Activated CD4-positive, alpha-beta T cell treated with anti-CD3 and anti-CD28 coated beads for 4 hours (primary cell): ENCODE measurements at regions not wholly inside any gene's neighbourhood (a gene's known extent, or its start where the extent isn't known, plus 50 kb on each side); places are given as distances from the start of the nearest gene placed in this dataset.
"Not testable (repeated sequence)": the region's sequence is repeated elsewhere in the genome, so short reads cannot be mapped to it uniquely, and the experiment has no call there.

Source experiments
- DNase-seq, 2 donors: peaks; one replicate each; pipeline ENCODE4 v3.0.0-alpha.2; 2020

- no peak for DNase-seq
These were observed 585.2 kb downstream of the ACTL7B start for GRCh38 chr9:108270561-108270960.

GRCh38 chr9:108270051-108270450 lies 585.7 kb downstream of the ACTL7B start:
- DNase-seq = no peak

GRCh38 chr9:108269371-108269770 lies 586.4 kb downstream of the ACTL7B start:
- no peak for DNase-seq

- no peak for DNase-seq
These were observed 590.7 kb downstream of the ACTL7B start for GRCh38 chr9:108265065-108265464.

- DNase-seq = no peak
These were observed 591.7 kb downstream of the ACTL7B start for GRCh38 chr9:108264093-108264492.

- no peak for DNase-seq
These were observed 593.0 kb downstream of the ACTL7B start for GRCh38 chr9:108262836-108263235.

DNA sequence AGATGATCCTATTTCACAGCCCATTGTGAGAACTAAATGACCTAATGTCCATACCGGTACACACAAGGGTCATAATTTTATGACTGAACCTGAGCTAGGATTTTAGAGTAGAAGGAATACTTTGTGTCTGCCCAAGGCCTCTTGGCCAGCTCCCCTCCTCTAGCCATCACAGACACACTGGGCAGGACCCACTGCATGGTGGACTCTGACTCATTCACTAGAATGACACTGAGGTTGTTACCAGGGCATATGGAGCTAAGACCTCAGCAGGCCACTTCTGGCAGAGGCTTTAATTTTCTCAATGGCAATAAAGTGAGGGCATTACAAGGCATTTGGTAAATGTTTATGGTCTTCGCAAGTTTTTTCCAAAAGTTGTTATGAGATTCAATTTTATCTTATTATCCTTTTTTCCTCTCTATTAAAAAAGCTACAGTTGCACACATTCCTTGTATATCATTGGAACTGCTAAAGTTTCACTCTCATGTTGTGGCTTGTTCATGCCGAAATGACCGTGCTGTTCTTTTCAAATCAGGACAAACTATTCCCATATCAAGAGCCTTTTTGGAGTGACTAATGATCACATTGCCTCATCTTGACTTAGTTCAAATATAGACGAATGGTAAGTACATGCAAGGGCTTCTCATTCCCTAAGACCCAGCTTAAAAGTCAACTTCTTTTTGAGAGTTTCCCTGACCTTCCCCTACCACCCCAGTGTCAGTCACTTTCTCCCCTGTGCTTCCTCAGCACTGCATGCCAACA lies 595.7 kb downstream of the ACTL7B start:
- DNase-seq = no peak

DNA sequence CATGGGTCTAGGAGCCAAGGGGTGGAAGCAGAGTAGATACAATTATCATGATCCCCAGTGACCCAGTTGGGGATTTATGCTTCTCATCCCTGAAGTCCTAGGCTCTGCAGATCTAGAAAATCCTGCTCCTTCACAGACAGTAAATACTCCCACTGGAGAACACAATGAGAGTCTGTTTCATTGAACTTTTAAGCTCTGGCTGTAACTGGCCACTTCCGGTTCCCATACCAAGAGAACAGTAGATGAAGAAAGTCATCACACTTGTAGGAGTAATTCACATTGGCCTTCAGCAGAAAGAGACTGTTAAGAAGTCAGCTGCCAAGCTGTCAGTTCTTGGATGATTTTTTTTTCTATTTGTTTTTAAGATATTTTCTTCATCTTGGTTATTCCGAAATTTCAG lies 597.1 kb downstream of the ACTL7B start:
- no peak for DNase-seq

- DNase-seq = no peak
These were observed 598.4 kb downstream of the ACTL7B start for GRCh38 chr9:108257382-108257781.

DNA sequence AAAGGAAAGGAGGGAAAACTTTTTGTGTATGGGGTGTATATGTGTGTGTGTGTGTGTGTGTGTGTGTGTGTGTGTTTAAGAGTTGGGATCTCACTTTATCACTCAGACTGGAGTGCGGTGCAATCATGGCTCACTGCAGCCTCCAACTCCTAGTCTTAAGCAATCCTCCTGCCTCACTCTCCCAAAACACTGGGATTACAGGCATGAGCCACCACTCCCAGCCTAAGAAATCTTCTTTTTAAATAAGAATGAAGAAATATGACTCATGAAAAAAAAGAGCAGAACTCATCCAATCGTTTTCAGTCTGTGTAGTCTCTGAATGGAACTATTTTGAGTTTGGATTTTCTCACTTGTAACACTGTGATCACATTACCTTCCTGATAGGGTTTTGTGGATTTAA lies 601.5 kb downstream of the ACTL7B start:
- DNase-seq = no peak

DNA sequence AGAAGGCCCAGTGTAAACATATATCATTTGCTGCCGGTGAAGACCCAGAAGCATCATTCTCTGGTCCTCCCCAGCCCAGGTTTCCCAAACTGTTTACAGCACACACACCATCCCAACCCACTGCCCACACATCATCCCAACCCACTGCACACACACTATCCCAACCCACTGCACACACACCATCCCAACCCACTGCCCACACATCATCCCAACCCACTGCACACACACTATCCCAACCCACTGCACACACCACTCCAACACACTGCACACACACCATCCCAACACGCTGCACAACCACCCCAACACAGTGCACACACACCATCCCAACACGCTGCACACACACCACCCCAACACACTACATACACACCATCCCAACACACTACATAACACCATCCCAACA lies 608.4 kb downstream of the ACTL7B start:
- DNase-seq = not testable (repeated sequence)

- DNase-seq = no peak
These were observed 609.9 kb downstream of the ACTL7B start for GRCh38 chr9:108245901-108246300.

DNA sequence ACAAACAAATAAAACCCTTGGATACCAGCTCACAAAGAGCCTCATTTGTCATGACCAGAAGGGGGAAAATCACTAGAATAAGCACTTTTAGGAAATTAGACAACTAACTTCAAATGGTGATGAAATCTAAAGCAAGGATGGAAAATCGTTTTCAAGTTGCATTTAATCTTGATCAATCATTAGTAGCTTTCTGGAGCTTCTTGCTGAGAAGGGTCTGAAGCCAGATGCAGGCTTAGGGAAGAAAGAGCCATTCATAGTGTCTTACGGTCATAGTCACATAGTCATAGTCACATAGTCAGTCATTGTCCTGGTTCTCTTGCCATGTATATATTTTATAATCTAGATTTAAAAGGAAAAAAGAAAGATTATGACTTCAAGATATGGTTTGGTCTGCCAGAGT lies 610.5 kb downstream of the ACTL7B start:
- DNase-seq = no peak

- no peak for DNase-seq
These were observed 611.1 kb downstream of the ACTL7B start for GRCh38 chr9:108244686-108245085.

GRCh38 chr9:108241384-108242073 lies 614.3 kb downstream of the ACTL7B start:
- DNase-seq = no peak

DNA sequence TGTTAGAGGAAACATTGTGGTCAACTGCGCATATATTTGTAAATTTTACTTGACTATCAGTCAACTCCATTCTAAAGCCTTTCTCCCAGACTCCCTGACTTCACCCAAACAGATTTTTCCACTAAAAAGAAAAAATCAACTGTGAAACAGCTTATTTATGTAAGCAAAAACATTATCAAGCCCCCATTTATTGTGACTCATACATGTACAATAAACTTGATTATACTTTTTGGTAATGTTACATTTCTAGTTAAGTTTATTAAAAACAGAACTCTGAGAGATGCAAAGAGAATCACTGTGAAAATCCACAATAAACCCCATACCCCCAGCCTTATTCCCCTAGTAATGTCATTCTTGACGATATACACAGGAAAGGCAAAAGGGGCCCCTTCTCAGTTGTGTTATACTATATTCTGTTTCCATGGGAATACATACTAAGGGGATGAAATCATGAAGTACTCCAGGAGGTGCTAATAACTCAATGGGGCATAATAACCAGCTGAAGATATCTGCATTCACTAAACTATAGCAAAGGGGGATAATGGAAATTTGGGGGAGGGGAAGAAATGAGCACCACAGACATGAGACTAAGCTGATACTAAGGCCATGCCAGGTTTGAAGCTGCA lies 616.0 kb downstream of the ACTL7B start:
- no peak for DNase-seq

DNA sequence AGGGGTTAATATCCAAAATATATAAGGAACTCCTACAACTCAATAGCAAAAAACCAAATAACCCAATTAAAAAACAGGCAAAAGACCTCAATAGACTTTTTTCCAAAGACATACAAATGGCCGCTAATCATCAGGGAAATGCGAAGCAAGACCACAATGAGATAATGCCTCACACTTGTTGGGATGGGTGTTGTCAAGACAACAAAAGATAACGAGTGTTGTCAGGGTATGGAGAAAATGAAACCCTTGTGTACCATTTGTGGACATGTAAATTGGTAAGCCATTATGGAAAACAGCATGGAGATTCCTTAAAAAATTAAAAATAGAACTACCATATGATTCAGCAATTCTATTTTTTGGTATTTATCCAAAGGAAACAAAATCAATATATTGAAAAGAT lies 620.2 kb downstream of the ACTL7B start:
- DNase-seq = no peak

GRCh38 chr9:108234811-108235210 lies 621.0 kb downstream of the ACTL7B start:
- no peak for DNase-seq

DNA sequence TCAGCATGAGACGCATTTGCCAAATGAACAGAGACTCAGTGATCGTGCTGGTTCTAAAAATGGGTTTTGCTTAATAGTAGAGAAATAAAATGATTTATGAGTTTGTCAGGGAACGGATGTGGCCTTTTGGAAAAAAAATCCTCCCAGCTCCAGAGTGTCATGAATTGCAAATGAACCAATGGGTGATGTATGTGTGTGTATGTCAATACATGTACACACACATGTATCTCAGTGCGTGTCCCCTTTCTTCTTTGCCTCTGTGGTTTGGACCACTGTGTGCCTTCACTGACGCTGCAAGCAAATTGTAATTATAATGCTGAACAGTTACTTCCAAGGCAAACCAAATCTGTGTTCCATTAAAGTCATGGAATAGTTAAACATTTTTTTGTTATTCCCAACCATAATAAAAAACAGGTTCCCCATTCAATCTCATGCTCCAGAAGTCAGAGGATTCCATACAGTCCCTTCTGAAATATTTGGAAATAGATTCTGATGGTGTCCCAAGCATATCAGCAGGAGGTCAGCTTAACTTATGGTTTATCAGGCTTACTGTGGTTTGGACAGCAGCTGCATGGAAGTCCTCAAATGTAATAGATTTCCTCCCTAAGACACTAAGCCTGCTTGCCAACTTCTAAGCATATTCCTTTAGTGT lies 630.5 kb downstream of the ACTL7B start:
- DNase-seq = no peak

DNA sequence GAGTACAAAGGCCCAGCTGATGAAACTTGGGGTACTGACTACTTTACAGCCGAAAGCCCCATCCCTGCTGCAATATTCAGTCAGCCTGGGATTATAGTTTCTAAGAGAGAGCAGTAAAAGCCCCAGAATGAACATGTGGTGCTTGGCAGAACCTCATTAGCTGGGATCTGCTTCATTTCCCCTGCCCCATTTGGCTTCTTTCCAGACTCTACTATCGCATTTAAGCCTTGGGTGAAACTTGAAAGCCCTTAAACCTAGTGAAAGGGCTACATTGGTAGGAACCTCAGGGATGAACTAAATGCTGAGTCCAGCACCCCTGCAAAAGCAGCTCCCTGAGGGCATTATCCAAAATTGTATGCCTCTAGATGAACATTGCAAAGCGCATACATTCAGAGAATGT lies 631.1 kb downstream of the ACTL7B start:
- no peak for DNase-seq

- no peak for DNase-seq
These were observed 636.1 kb downstream of the ACTL7B start for GRCh38 chr9:108219664-108220063.

DNA sequence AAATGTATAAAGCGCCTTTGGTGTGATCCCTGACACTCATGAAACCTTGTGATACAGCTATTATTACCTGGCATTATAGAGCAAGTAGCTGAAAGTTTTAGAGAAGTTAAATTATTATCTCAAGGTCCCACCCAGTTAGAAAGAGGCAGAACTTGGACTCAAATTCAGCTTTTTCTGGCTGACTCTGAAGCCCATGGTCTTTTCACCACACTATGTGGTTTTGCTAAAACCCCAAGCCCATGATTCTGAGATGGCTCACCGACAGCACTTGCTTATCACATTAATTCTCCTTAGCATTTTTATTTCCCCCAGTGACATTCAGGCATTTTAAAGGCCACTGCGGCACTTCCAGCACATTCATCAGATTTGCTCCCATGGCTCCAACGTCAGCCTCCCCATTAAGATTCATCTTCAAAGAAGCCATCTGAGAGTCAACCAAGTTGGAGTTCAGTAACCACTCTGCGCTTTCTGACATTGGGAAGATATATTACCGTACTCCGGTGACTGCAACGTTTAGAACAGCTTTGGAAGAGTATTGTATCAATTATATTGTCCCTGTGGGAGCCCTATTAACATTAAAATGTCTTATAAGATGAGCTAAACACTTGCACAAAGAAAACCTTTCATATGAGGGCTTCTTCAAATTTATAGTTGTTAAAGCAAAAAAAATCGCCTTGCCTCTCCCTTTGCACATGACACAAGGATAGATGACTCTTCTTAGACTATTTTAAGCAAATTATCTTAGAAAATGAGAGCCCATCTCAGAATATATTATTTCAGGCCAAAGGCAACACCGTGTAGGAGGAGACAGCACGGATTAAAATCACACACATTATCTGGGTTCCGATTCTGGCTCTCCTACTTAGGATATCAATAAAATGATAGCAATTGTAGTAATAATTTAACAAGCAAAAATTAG lies 638.1 kb downstream of the ACTL7B start:
- no peak for DNase-seq

- DNase-seq = no peak
These were observed 642.3 kb downstream of the ACTL7B start for GRCh38 chr9:108213511-108213910.
